GM12878 (cell line): ENCODE measurements at regions not wholly inside any gene's neighbourhood (a gene's known extent, or its start where the extent isn't known, plus 50 kb on each side); places are given as distances from the start of the nearest gene placed in this dataset.

ENCODE experiments used
- BCL11A ChIP-seq: IDR thresholded peaks from 2 replicates; pipeline ENCODE4 v1.6.1; 2011; ENCODE audit warnings: low read depth, low read length
- CHD1 ChIP-seq: IDR thresholded peaks from 2 replicates; pipeline ENCODE4 v1.6.1; 2012; ENCODE audit warnings: low read depth, low read length, improper control_type of control experiment
- EZH2 ChIP-seq: IDR thresholded peaks from 2 replicates; pipeline ENCODE4 v1.6.1; 2012; ENCODE audit warnings: low read depth, mild to moderate bottlenecking, control low read depth, inconsistent platforms, low read length, borderline replicate concordance; ENCODE audit not compliant: control insufficient read depth
- JUND ChIP-seq: IDR thresholded peaks from 2 replicates; pipeline ENCODE4 v1.6.1; 2012; ENCODE audit warnings: low read depth, mild to moderate bottlenecking, low read length, improper control_type of control experiment, moderate library complexity
- POLR2A ChIP-seq: IDR thresholded peaks from 2 replicates; pipeline ENCODE4 v1.6.1; 2011; ENCODE audit warnings: low read depth, mild to moderate bottlenecking, low read length
- RAD21 ChIP-seq: IDR thresholded peaks from 2 replicates; pipeline ENCODE4 v1.6.1; 2011; ENCODE audit warnings: mild to moderate bottlenecking, low read depth, low read length, moderate library complexity; ENCODE audit not compliant: insufficient read depth
- YY1 ChIP-seq: IDR thresholded peaks from 2 replicates; pipeline ENCODE4 v1.6.1; 2011; ENCODE audit warnings: low read depth, mild to moderate bottlenecking, low read length
- TF ChIP-seq, protein P1 (sequence below): fragments of 450-650 bp; IDR thresholded peaks from 2 replicates; pipeline ENCODE4 v1.6.1; 2017; ENCODE audit warnings: mild to moderate bottlenecking, low read depth, inconsistent platforms; ENCODE audit not compliant: poor library complexity, severe bottlenecking
- TF ChIP-seq, protein P2 (sequence below), 3 experiments: IDR thresholded peaks in 2 of 3; conservative IDR thresholded peaks in 1 of 3; 2 replicates each; pipeline ENCODE4 v1.5.1; 2011; ENCODE audit warnings: low read depth in 3 of 3, low read length in 3 of 3, mild to moderate bottlenecking in 3 of 3, control low read depth in 2 of 3, moderate library complexity in 2 of 3, inconsistent platforms in 1 of 3, mixed read lengths in 1 of 3; ENCODE audit not compliant: control insufficient read depth in 2 of 3, insufficient read depth in 1 of 3; ENCODE audit errors: extremely low read depth in 1 of 3
- TF ChIP-seq, protein P3 (sequence below): IDR thresholded peaks from 2 replicates; pipeline ENCODE4 v1.6.1; 2012; ENCODE audit warnings: low read depth, low read length, improper control_type of control experiment
- TF ChIP-seq, protein P4 (sequence below): fragments of 450-650 bp; IDR thresholded peaks from 2 replicates; pipeline ENCODE4 v1.6.1; 2017; ENCODE audit warnings: mild to moderate bottlenecking

DNA sequence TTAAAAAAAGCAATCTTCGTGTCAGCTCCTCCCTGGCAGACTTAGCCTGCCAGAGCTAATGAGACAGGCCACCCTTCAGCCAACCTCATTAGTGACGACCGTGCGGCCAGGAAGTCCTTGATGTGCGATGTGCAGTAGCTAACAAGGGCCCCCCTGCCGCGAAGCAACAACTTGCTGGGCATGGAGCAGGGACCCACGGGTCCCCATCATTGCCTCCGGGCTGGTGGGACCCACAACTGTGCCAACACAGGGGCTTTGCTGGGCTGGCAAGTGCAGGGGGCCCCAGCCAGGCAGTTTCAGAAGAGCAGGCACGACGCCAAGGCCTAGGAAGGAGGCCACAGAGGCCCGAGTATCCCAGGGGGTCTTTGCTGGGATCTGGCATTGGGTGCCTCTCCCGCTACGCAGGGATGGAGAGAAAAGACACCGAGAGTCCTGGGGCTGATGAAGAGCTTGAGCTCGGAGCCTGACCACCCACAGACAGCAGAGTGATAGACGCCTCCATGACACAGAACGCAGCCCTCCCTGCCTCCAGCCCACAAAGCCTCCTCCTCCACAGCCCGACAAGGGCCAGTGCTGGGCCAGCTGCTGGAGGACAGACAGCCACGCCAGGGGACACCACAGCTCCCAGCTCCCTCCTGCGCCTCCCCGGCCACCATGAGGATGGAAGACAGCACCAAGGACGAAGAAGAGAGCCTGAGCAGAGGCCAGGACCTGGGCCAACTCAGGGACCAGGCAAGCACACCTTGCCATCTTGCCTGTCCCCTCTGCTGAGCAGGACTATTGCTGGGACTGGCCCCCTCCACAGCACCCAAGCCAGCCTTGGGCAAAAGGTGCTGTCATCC is 96.6 kb downstream of the YTHDF1 start:
- TF ChIP-seq, protein P1, sequence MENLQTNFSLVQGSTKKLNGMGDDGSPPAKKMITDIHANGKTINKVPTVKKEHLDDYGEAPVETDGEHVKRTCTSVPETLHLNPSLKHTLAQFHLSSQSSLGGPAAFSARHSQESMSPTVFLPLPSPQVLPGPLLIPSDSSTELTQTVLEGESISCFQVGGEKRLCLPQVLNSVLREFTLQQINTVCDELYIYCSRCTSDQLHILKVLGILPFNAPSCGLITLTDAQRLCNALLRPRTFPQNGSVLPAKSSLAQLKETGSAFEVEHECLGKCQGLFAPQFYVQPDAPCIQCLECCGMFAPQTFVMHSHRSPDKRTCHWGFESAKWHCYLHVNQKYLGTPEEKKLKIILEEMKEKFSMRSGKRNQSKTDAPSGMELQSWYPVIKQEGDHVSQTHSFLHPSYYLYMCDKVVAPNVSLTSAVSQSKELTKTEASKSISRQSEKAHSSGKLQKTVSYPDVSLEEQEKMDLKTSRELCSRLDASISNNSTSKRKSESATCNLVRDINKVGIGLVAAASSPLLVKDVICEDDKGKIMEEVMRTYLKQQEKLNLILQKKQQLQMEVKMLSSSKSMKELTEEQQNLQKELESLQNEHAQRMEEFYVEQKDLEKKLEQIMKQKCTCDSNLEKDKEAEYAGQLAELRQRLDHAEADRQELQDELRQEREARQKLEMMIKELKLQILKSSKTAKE: no peak
- TF ChIP-seq, protein P2, sequence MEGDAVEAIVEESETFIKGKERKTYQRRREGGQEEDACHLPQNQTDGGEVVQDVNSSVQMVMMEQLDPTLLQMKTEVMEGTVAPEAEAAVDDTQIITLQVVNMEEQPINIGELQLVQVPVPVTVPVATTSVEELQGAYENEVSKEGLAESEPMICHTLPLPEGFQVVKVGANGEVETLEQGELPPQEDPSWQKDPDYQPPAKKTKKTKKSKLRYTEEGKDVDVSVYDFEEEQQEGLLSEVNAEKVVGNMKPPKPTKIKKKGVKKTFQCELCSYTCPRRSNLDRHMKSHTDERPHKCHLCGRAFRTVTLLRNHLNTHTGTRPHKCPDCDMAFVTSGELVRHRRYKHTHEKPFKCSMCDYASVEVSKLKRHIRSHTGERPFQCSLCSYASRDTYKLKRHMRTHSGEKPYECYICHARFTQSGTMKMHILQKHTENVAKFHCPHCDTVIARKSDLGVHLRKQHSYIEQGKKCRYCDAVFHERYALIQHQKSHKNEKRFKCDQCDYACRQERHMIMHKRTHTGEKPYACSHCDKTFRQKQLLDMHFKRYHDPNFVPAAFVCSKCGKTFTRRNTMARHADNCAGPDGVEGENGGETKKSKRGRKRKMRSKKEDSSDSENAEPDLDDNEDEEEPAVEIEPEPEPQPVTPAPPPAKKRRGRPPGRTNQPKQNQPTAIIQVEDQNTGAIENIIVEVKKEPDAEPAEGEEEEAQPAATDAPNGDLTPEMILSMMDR (IDR thresholded peaks at IDR 0.05 in 2 of 3, conservative IDR thresholded peaks at IDR 0.05 in 1 of 3; ENCODE audit: control insufficient read depth in 2 of 3, extremely low read depth in 1 of 3, insufficient read depth in 1 of 3, low read depth in 3 of 3, low read length in 3 of 3): no peak
- TF ChIP-seq CHD1 (no peak), BCL11A (no peak), RAD21 (no peak), JUND (no peak), YY1 (no peak), POLR2A (no peak), EZH2 (no peak)
- TF ChIP-seq, protein P3, sequence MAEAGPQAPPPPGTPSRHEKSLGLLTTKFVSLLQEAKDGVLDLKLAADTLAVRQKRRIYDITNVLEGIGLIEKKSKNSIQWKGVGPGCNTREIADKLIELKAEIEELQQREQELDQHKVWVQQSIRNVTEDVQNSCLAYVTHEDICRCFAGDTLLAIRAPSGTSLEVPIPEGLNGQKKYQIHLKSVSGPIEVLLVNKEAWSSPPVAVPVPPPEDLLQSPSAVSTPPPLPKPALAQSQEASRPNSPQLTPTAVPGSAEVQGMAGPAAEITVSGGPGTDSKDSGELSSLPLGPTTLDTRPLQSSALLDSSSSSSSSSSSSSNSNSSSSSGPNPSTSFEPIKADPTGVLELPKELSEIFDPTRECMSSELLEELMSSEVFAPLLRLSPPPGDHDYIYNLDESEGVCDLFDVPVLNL: no peak
- TF ChIP-seq, protein P4, sequence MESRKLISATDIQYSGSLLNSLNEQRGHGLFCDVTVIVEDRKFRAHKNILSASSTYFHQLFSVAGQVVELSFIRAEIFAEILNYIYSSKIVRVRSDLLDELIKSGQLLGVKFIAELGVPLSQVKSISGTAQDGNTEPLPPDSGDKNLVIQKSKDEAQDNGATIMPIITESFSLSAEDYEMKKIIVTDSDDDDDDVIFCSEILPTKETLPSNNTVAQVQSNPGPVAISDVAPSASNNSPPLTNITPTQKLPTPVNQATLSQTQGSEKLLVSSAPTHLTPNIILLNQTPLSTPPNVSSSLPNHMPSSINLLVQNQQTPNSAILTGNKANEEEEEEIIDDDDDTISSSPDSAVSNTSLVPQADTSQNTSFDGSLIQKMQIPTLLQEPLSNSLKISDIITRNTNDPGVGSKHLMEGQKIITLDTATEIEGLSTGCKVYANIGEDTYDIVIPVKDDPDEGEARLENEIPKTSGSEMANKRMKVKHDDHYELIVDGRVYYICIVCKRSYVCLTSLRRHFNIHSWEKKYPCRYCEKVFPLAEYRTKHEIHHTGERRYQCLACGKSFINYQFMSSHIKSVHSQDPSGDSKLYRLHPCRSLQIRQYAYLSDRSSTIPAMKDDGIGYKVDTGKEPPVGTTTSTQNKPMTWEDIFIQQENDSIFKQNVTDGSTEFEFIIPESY: no peak
